Transverse colon (tissue), 1 donor: ENCODE measurements at regions not wholly inside any gene's neighbourhood (a gene's known extent, or its start where the extent isn't known, plus 50 kb on each side); places are given as distances from the start of the nearest gene placed in this dataset.

ENCODE experiments used
- EP300 ChIP-seq: sonication (generic); formaldehyde crosslinking; IDR thresholded peaks from one replicate; pipeline ENCODE4 v1.6.1; 2017; ENCODE audit warnings: antibody characterized with exemption, low read depth
- POLR2A ChIP-seq: fragments of 450-650 bp; IDR thresholded peaks from one replicate; pipeline ENCODE4 v1.6.1; 2016; ENCODE audit warnings: antibody characterized with exemption, mild to moderate bottlenecking, moderate library complexity

- no peak for TF ChIP-seq EP300
- no peak for TF ChIP-seq POLR2A
Measured at GRCh38 chr11:128153697-128154048, 433.7 kb downstream of the ETS1 start.
